Left ventricle myocardium inferior (tissue), 1 donor: ENCODE measurements at regions not wholly inside any gene's neighbourhood (a gene's known extent, or its start where the extent isn't known, plus 50 kb on each side); places are given as distances from the start of the nearest gene placed in this dataset.
"Not testable (repeated sequence)": the region's sequence is repeated elsewhere in the genome, so short reads cannot be mapped to it uniquely, and the experiment has no call there.

ENCODE experiments used
- DNase-seq: peaks from one replicate; pipeline ENCODE4 v3.0.0-alpha.2; 2020
- H3K27ac ChIP-seq: fragments of 200-600 bp; replicated peaks from 2 replicates; pipeline ENCODE4 v1.8.0; 2021
- H3K27me3 ChIP-seq: fragments of 200-600 bp; 2 replicates; pipeline ENCODE4 v1.8.0; 2021; ENCODE audit warnings: low read depth
- H3K36me3 ChIP-seq: fragments of 200-600 bp; 2 replicates; pipeline ENCODE4 v1.8.0; 2021
- H3K4me1 ChIP-seq: fragments of 200-600 bp; 2 replicates; pipeline ENCODE4 v1.8.0; 2021
- H3K4me3 ChIP-seq: fragments of 200-600 bp; 2 replicates; pipeline ENCODE4 v1.8.0; 2021; ENCODE audit warnings: mild to moderate bottlenecking, moderate library complexity
- H3K9me3 ChIP-seq: fragments of 200-600 bp; replicated peaks from 2 replicates; pipeline ENCODE4 v1.8.0; 2021
- CTCF ChIP-seq: fragments of 200-600 bp; IDR thresholded peaks from 2 replicates; pipeline ENCODE4 v1.8.0; 2021; ENCODE audit warnings: antibody characterized with exemption, mild to moderate bottlenecking, borderline replicate concordance
- intact Hi-C: fragments of 100-400 bp; cut with micrococcal nuclease; formaldehyde crosslinking; loops from one replicate; pipeline ENCODE4 v1.11.0; 2022
- donor health status: DM: no; HTN: yes; CAD: no; lungs with severe emphysema.

- intact Hi-C loops: no loop called here
- Histone ChIP-seq H3K4me1 (no peaks in the 10 kb centered on the region), H3K27ac (no peak overlapping the region), H3K4me3 (no peak overlapping the region), H3K27me3 (no peaks in the 10 kb centered on the region), H3K9me3 (peaks cover 11% of the 10 kb centered on the region), H3K36me3 (no peaks in the 10 kb centered on the region)
- no peak for DNase-seq
- no peak for TF ChIP-seq CTCF
Observed at GRCh38 chr12:87430444-87430843, 598.8 kb downstream of the C12orf50 start.

GRCh38 chr12:87428701-87429277 lies 600.4 kb downstream of the C12orf50 start:
- TF ChIP-seq CTCF: no peak
- Histone ChIP-seq H3K27me3 (no peaks in the 10 kb centered on the region), H3K36me3 (no peaks in the 10 kb centered on the region), H3K4me1 (no peaks in the 10 kb centered on the region), H3K27ac (no peak overlapping the region), H3K9me3 (peaks cover 11% of the 10 kb centered on the region), H3K4me3 (no peak overlapping the region)
- intact Hi-C loops: no loop called here
- no peak for DNase-seq

- Histone ChIP-seq H3K27me3 (no peaks in the 10 kb centered on the region), H3K4me3 (no peak overlapping the region), H3K27ac (no peak overlapping the region), H3K36me3 (no peaks in the 10 kb centered on the region), H3K9me3 (peaks cover 11% of the 10 kb centered on the region), H3K4me1 (no peaks in the 10 kb centered on the region)
- intact Hi-C loops: no loop called here
- DNase-seq: no peak
- no peak for TF ChIP-seq CTCF
Observed at GRCh38 chr12:87427770-87428169, 601.4 kb downstream of the C12orf50 start.

- intact Hi-C loops: no loop called here
- no peak for TF ChIP-seq CTCF
- DNase-seq: no peak
- Histone ChIP-seq H3K36me3 (no peaks in the 10 kb centered on the region), H3K27me3 (no peaks in the 10 kb centered on the region), H3K9me3 (peaks cover 11% of the 10 kb centered on the region), H3K4me3 (no peak overlapping the region), H3K27ac (no peak overlapping the region), H3K4me1 (no peaks in the 10 kb centered on the region)
Observed at GRCh38 chr12:87425942-87426554, 603.2 kb downstream of the C12orf50 start.

GRCh38 chr12:87421233-87421632 lies 608.0 kb downstream of the C12orf50 start:
- H3K36me3 ChIP-seq, H3K4me1 ChIP-seq, DNase-seq, H3K9me3 ChIP-seq, intact Hi-C loops, H3K4me3 ChIP-seq, H3K27ac ChIP-seq, H3K27me3 ChIP-seq: not testable (repeated sequence)

- DNase-seq: no peak
- TF ChIP-seq CTCF: no peak
- Histone ChIP-seq H3K9me3 (peaks cover 10% of the 10 kb centered on the region), H3K4me1 (no peaks in the 10 kb centered on the region), H3K36me3 (no peaks in the 10 kb centered on the region), H3K4me3 (no peak overlapping the region), H3K27me3 (no peaks in the 10 kb centered on the region), H3K27ac (no peak overlapping the region)
- intact Hi-C loops: no loop called here
Observed at GRCh38 chr12:87413784-87414183, 615.4 kb downstream of the C12orf50 start.
